ENCODE measurements at regions not wholly inside any gene's neighbourhood (a gene's known extent, or its start where the extent isn't known, plus 50 kb on each side); places are given as distances from the start of the nearest gene placed in this dataset.

- Histone ChIP-seq H3K4me1 (ENCODE audit: control insufficient read depth in 4 of 4, insufficient read depth in 4 of 4, low read length in 3 of 4) (no peaks in the 10 kb centered on the region), H3K36me3 (ENCODE audit: control insufficient read depth in 4 of 4, insufficient read depth in 3 of 4, low read depth in 1 of 4, low read length in 3 of 4) (no peaks in the 10 kb centered on the region), H3K4me3 (ENCODE audit: low read depth in 1 of 3, low read length in 3 of 3) (no peak overlapping the region), H3K9ac (ENCODE audit: low read depth in 1 of 2, low read length in 2 of 2) (no peak overlapping the region), H3K9me3 (ENCODE audit: control insufficient read depth in 4 of 4, low read length in 3 of 4) (no peaks in the 10 kb centered on the region), H3K27me3 (ENCODE audit: control insufficient read depth in 4 of 4, insufficient read depth in 4 of 4, low read length in 3 of 4) (no peaks in the 10 kb centered on the region), H3K27ac (ENCODE audit: low read depth in 1 of 2, low read length in 2 of 2) (no peak overlapping the region)
- 6% methylated on average over 3 of the region's 3 CpGs for WGBS
- TF ChIP-seq RAD21 (IDR thresholded peaks at IDR 0.05), result peak; percentile 50 to 68
- TF ChIP-seq SP1 (IDR thresholded peaks at IDR 0.05), result no peak
- TF ChIP-seq CTCF (IDR thresholded peaks at IDR 0.05; ENCODE audit: low read depth, low read length, missing input control), result peak; percentile 47
- DNase-seq (ENCODE audit: low spot score), result no peak
Measured at GRCh38 chr16:19980632-19981265, 92.9 kb downstream of the GPR139 start.

DNA sequence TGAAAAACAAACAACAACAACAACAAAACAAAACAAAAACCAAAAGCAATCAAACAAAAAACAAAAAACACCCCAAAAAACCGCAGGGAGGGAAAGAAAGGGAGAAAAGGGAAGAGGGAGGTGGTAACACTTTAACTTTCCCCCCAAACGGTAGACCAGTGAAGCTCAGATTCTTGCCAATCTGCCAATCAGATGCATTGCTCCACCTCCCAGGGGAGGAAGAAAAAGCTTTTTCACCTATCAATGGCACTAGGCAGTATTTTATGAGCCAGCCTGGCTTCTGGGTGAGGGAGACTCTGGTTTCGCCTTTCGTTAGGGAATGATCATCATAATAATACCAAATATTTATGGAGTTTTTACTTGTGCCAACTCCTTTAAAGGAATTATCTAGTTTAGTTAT lies 94.1 kb downstream of the GPR139 start:
- Histone ChIP-seq H3K27ac (ENCODE audit: low read depth in 1 of 2, low read length in 2 of 2) (no peak overlapping the region), H3K4me1 (ENCODE audit: control insufficient read depth in 4 of 4, insufficient read depth in 4 of 4, low read length in 3 of 4) (no peaks in the 10 kb centered on the region), H3K36me3 (ENCODE audit: control insufficient read depth in 4 of 4, insufficient read depth in 3 of 4, low read depth in 1 of 4, low read length in 3 of 4) (no peaks in the 10 kb centered on the region), H3K9me3 (ENCODE audit: control insufficient read depth in 4 of 4, low read length in 3 of 4) (no peaks in the 10 kb centered on the region), H3K4me3 (ENCODE audit: low read depth in 1 of 3, low read length in 3 of 3) (no peak overlapping the region), H3K9ac (ENCODE audit: low read depth in 1 of 2, low read length in 2 of 2) (no peak overlapping the region), H3K27me3 (ENCODE audit: control insufficient read depth in 4 of 4, insufficient read depth in 4 of 4, low read length in 3 of 4) (peaks cover 0 to under 1% (median 0%) of the 10 kb centered on the region in 4 donors)
- DNase-seq (ENCODE audit: low spot score), result no peak
- no peak for TF ChIP-seq JUND (IDR thresholded peaks at IDR 0.05)
- 13% methylated on average over 4 of the region's 4 CpGs for WGBS

DNA sequence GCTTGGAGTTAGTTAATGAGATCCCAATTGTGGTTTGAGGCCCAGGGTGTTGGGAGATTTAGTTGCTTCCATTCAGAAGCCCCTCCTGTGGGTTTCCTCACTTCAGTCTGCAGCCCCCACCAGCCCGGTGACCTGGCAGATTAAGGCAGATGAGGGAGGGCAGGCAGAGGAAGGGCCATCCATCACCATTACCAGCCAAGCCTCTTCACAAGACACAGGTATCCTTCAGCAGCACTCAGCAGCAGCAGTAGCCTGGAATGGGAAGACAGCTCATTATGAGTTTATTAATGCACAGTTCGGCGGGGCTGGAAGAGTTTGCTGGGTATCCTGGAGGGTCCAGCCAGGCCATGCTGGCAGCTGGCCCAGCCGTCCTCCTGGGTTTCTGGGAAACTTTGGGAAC lies 90.0 kb upstream of the GPRC5B start:
- Histone ChIP-seq H3K36me3 (ENCODE audit: control insufficient read depth in 4 of 4, insufficient read depth in 3 of 4, low read depth in 1 of 4, low read length in 3 of 4) (no peaks in the 10 kb centered on the region), H3K9ac (ENCODE audit: low read depth in 1 of 2, low read length in 2 of 2) (no peak overlapping the region), H3K4me3 (ENCODE audit: low read depth in 1 of 3, low read length in 3 of 3) (no peak overlapping the region), H3K27ac (ENCODE audit: low read depth in 1 of 2, low read length in 2 of 2) (no peak overlapping the region), H3K9me3 (ENCODE audit: control insufficient read depth in 4 of 4, low read length in 3 of 4) (no peaks in the 10 kb centered on the region), H3K4me1 (ENCODE audit: control insufficient read depth in 4 of 4, insufficient read depth in 4 of 4, low read length in 3 of 4) (no peaks in the 10 kb centered on the region), H3K27me3 (ENCODE audit: control insufficient read depth in 4 of 4, insufficient read depth in 4 of 4, low read length in 3 of 4) (peaks cover 0 to 3% (median 0%) of the 10 kb centered on the region in 4 donors)
- no peak for DNase-seq (ENCODE audit: low spot score)
- 69% methylated on average over 4 of the region's 4 CpGs for WGBS
- no peak for TF ChIP-seq JUND (IDR thresholded peaks at IDR 0.05)
- no peak for TF ChIP-seq EGR1 (IDR thresholded peaks at IDR 0.05; ENCODE audit: low read depth in 2 of 2)
- TF ChIP-seq FOXA1 (IDR thresholded peaks at IDR 0.05), result no peak

DNA sequence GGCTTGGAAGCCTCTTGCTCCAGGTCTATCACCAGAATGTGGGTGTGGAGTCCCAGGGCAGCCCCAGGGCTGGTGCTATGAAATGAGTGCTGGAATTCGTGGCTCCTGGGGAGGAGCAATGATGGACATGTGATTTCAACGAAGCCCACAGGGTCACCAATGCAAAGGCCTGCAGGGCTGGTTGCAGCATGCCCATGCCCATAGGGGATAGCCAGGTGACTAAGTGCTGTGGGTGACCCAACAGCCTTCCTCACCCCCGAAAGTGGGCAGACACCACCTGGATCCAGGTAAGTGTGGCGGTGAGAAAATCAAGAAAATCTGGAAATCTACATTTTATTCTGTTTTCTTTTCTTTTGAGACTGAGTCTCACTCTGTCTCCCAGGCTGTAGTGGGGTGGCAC lies 87.5 kb upstream of the GPRC5B start:
- H3K27me3 ChIP-seq (ENCODE audit: control insufficient read depth in 4 of 4, insufficient read depth in 4 of 4, low read length in 3 of 4), result peaks cover 0 to 3% (median 0%) of the 10 kb centered on the region in 4 donors
- TF ChIP-seq EGR1 (IDR thresholded peaks at IDR 0.05; ENCODE audit: low read depth in 2 of 2) (no peak), FOXA2 (IDR thresholded peaks at IDR 0.05) (no peak), RXRA (IDR thresholded peaks at IDR 0.05) (no peak), CTCF (IDR thresholded peaks at IDR 0.05; ENCODE audit: low read depth, low read length, missing input control) (no peak)
- TF ChIP-seq, protein P1, sequence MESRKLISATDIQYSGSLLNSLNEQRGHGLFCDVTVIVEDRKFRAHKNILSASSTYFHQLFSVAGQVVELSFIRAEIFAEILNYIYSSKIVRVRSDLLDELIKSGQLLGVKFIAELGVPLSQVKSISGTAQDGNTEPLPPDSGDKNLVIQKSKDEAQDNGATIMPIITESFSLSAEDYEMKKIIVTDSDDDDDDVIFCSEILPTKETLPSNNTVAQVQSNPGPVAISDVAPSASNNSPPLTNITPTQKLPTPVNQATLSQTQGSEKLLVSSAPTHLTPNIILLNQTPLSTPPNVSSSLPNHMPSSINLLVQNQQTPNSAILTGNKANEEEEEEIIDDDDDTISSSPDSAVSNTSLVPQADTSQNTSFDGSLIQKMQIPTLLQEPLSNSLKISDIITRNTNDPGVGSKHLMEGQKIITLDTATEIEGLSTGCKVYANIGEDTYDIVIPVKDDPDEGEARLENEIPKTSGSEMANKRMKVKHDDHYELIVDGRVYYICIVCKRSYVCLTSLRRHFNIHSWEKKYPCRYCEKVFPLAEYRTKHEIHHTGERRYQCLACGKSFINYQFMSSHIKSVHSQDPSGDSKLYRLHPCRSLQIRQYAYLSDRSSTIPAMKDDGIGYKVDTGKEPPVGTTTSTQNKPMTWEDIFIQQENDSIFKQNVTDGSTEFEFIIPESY (IDR thresholded peaks at IDR 0.05), result no peak
- no peaks in the 10 kb centered on the region for H3K36me3 ChIP-seq (ENCODE audit: control insufficient read depth in 4 of 4, insufficient read depth in 3 of 4, low read depth in 1 of 4, low read length in 3 of 4)
- no peak for DNase-seq (ENCODE audit: low spot score)
- no peaks in the 10 kb centered on the region for H3K4me1 ChIP-seq (ENCODE audit: control insufficient read depth in 4 of 4, insufficient read depth in 4 of 4, low read length in 3 of 4)
- H3K4me3 ChIP-seq (ENCODE audit: low read depth in 1 of 3, low read length in 3 of 3), result no peak overlapping the region
- 73% methylated on average over 4 of the region's 4 CpGs for WGBS
- no peak overlapping the region for H3K27ac ChIP-seq (ENCODE audit: low read depth in 1 of 2, low read length in 2 of 2)
- peaks cover 0 to 4% (median under 1%) of the 10 kb centered on the region in 4 donors for H3K9me3 ChIP-seq (ENCODE audit: control insufficient read depth in 4 of 4, low read length in 3 of 4)
- H3K9ac ChIP-seq (ENCODE audit: low read depth in 1 of 2, low read length in 2 of 2), result no peak overlapping the region
